HEK293 (cell line): ENCODE measurements at regions not wholly inside any gene's neighbourhood (a gene's known extent, or its start where the extent isn't known, plus 50 kb on each side); places are given as distances from the start of the nearest gene placed in this dataset.

Source experiments
- IKZF3 ChIP-seq: fragments of 450-650 bp; IDR thresholded peaks from 2 replicates; pipeline ENCODE4 v1.5.0; 2018; ENCODE audit warnings: missing biosample characterization, mild to moderate bottlenecking, missing genetic modification characterization, moderate library complexity
- KLF16 ChIP-seq: fragments of 450-650 bp; formaldehyde crosslinking; IDR thresholded peaks from 2 replicates; pipeline ENCODE4 v1.5.1; 2017; ENCODE audit warnings: missing biosample characterization, missing genetic modification characterization
- YY1 ChIP-seq: fragments of 450-650 bp; formaldehyde crosslinking; IDR thresholded peaks from 2 replicates; pipeline ENCODE4 v1.5.1; 2018; ENCODE audit warnings: missing biosample characterization, missing genetic modification characterization
- ZBTB17 ChIP-seq: fragments of 450-650 bp; formaldehyde crosslinking; IDR thresholded peaks from 2 replicates; pipeline ENCODE4 v1.5.1; 2016; ENCODE audit warnings: missing biosample characterization, missing genetic modification characterization
- ZNF146 ChIP-seq: fragments of 450-650 bp; formaldehyde crosslinking; IDR thresholded peaks from 2 replicates; pipeline ENCODE4 v1.5.1; 2016; ENCODE audit warnings: missing biosample characterization, missing genetic modification characterization
- ZNF175 ChIP-seq: fragments of 450-650 bp; formaldehyde crosslinking; IDR thresholded peaks from 2 replicates; pipeline ENCODE4 v1.5.1; 2016; ENCODE audit warnings: missing biosample characterization, missing genetic modification characterization
- ZNF19 ChIP-seq: fragments of 450-650 bp; formaldehyde crosslinking; IDR thresholded peaks from 2 replicates; pipeline ENCODE4; 2016; ENCODE audit warnings: missing biosample characterization, missing genetic modification characterization, low read depth
- ZNF274 ChIP-seq, 2 experiments: fragments of 200-500 bp in 1 of 2; fragments of 450-650 bp in 1 of 2; sonication (Bioruptor generic) in 1 of 2; formaldehyde crosslinking in 1 of 2; IDR thresholded peaks; 2 replicates each; pipeline versions ENCODE4 v1.5.1 to v1.6.1; 2014 to 2016; ENCODE audit warnings: borderline replicate concordance in 1 of 2, inconsistent platforms in 1 of 2, low read length in 1 of 2, missing biosample characterization in 1 of 2, missing genetic modification characterization in 1 of 2
- ZNF660 ChIP-seq: fragments of 450-650 bp; IDR thresholded peaks from 2 replicates; pipeline ENCODE4 v1.5.1; 2018; ENCODE audit warnings: missing biosample characterization, mild to moderate bottlenecking, missing genetic modification characterization
- TF ChIP-seq, protein P1 (sequence below): fragments of 450-650 bp; formaldehyde crosslinking; IDR thresholded peaks from 2 replicates; pipeline ENCODE4 v1.5.1; 2016; ENCODE audit warnings: missing biosample characterization, missing genetic modification characterization
- TF ChIP-seq, protein P2 (sequence below): IDR thresholded peaks from 2 replicates; pipeline ENCODE4 v1.6.1; 2011; ENCODE audit warnings: mild to moderate bottlenecking, low read depth, low read length, borderline replicate concordance
- TF ChIP-seq, protein P3 (sequence below): fragments of 450-650 bp; formaldehyde crosslinking; IDR thresholded peaks from 2 replicates; pipeline ENCODE4 v1.5.1; 2016; ENCODE audit warnings: missing biosample characterization, missing genetic modification characterization

DNA sequence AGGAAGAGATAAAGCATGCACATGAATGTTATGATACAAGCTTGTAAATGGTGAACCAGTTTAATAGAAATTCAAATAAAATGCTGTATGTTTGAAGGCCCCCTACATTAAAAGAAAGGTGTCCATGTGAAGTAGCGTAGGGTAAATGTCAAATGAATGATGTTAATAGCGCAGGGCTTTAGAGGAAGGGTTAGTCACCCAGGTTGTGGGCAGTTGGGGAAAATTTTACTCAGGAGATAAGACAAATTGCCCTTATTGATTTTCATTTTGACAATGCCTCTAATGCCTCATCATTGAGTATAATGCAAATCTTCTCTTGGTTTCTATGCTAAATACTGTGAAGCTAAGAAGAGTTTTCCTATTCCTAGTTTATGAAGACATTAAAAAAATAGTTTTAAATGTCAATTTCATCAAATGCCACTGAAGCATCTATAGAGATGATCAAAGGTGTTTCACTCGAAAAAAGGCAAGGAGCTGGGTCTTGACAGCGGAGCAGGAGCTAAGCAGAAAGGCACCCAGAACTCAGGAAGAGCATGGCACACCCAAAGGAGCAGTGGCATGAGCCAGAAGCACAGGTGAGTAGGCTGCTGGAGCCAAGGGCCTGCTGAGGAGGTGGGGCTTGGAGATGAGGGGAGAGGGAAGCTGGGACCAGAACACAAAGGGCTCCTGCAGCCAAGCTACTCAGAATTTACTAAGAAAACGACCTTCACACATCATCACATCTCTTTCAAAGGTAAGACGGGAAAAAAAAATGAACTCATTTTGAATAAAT lies 129.3 kb upstream of the ACKR3 start:
- TF ChIP-seq, protein P1, sequence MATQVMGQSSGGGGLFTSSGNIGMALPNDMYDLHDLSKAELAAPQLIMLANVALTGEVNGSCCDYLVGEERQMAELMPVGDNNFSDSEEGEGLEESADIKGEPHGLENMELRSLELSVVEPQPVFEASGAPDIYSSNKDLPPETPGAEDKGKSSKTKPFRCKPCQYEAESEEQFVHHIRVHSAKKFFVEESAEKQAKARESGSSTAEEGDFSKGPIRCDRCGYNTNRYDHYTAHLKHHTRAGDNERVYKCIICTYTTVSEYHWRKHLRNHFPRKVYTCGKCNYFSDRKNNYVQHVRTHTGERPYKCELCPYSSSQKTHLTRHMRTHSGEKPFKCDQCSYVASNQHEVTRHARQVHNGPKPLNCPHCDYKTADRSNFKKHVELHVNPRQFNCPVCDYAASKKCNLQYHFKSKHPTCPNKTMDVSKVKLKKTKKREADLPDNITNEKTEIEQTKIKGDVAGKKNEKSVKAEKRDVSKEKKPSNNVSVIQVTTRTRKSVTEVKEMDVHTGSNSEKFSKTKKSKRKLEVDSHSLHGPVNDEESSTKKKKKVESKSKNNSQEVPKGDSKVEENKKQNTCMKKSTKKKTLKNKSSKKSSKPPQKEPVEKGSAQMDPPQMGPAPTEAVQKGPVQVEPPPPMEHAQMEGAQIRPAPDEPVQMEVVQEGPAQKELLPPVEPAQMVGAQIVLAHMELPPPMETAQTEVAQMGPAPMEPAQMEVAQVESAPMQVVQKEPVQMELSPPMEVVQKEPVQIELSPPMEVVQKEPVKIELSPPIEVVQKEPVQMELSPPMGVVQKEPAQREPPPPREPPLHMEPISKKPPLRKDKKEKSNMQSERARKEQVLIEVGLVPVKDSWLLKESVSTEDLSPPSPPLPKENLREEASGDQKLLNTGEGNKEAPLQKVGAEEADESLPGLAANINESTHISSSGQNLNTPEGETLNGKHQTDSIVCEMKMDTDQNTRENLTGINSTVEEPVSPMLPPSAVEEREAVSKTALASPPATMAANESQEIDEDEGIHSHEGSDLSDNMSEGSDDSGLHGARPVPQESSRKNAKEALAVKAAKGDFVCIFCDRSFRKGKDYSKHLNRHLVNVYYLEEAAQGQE (tag by site-specific recombination) = no peak
- TF ChIP-seq, protein P2, sequence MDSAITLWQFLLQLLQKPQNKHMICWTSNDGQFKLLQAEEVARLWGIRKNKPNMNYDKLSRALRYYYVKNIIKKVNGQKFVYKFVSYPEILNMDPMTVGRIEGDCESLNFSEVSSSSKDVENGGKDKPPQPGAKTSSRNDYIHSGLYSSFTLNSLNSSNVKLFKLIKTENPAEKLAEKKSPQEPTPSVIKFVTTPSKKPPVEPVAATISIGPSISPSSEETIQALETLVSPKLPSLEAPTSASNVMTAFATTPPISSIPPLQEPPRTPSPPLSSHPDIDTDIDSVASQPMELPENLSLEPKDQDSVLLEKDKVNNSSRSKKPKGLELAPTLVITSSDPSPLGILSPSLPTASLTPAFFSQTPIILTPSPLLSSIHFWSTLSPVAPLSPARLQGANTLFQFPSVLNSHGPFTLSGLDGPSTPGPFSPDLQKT = no peak
- TF ChIP-seq, protein P3, sequence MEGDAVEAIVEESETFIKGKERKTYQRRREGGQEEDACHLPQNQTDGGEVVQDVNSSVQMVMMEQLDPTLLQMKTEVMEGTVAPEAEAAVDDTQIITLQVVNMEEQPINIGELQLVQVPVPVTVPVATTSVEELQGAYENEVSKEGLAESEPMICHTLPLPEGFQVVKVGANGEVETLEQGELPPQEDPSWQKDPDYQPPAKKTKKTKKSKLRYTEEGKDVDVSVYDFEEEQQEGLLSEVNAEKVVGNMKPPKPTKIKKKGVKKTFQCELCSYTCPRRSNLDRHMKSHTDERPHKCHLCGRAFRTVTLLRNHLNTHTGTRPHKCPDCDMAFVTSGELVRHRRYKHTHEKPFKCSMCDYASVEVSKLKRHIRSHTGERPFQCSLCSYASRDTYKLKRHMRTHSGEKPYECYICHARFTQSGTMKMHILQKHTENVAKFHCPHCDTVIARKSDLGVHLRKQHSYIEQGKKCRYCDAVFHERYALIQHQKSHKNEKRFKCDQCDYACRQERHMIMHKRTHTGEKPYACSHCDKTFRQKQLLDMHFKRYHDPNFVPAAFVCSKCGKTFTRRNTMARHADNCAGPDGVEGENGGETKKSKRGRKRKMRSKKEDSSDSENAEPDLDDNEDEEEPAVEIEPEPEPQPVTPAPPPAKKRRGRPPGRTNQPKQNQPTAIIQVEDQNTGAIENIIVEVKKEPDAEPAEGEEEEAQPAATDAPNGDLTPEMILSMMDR (tag by site-specific recombination) = no peak
- no peak for TF ChIP-seq KLF16 (tag by site-specific recombination)
- TF ChIP-seq ZNF175 (tag by site-specific recombination) = no peak
- no peak for TF ChIP-seq YY1 (tag by site-specific recombination)
- no peak for TF ChIP-seq ZNF274 (IDR thresholded peaks at IDR 0.05; ENCODE audit: low read length)
- no peak for TF ChIP-seq ZNF274 (tag by site-specific recombination; IDR thresholded peaks at IDR 0.05; ENCODE audit: borderline replicate concordance)
- no peak for TF ChIP-seq ZNF660 (tag by site-specific recombination)
- no peak for TF ChIP-seq ZNF146 (tag by site-specific recombination)
- no peak for TF ChIP-seq ZBTB17 (tag by site-specific recombination)
- TF ChIP-seq ZNF19 (tag by site-specific recombination) = no peak
- TF ChIP-seq IKZF3 (tag by site-specific recombination) = no peak
